ENCODE measurements at regions not wholly inside any gene's neighbourhood (a gene's known extent, or its start where the extent isn't known, plus 50 kb on each side); places are given as distances from the start of the nearest gene placed in this dataset.

DNA sequence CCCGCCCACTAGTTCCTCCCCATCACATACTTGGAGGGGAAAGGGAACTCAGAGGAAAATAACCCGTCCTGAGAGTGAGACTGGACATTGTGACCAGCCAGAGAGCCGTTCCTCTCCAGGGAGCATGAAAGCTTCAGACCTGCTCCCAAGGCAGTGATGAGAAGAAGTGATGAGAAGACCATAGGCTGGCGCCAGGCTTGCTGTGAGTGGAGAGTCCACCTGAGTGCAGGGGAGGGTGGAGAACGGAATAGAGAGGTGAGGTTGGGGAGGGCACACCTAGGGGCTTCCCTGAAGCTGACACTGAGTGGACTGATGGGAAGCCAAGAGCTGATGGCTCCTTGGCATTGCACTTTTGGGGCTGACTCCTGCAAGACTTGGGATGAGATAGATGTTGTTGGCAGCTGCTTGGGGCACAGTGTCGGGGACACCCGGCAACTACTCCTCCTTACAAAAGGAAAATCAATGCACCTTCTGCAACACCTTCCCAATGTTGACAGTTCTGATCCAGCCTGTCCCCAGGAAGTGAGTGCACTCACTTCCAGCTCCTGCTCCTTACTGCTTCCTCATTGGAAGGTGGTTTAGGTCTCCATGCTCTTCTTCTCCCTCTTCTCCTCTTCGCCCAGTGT, 79.4 kb downstream of the EMX2 start:
- TF ChIP-seq, protein P1, sequence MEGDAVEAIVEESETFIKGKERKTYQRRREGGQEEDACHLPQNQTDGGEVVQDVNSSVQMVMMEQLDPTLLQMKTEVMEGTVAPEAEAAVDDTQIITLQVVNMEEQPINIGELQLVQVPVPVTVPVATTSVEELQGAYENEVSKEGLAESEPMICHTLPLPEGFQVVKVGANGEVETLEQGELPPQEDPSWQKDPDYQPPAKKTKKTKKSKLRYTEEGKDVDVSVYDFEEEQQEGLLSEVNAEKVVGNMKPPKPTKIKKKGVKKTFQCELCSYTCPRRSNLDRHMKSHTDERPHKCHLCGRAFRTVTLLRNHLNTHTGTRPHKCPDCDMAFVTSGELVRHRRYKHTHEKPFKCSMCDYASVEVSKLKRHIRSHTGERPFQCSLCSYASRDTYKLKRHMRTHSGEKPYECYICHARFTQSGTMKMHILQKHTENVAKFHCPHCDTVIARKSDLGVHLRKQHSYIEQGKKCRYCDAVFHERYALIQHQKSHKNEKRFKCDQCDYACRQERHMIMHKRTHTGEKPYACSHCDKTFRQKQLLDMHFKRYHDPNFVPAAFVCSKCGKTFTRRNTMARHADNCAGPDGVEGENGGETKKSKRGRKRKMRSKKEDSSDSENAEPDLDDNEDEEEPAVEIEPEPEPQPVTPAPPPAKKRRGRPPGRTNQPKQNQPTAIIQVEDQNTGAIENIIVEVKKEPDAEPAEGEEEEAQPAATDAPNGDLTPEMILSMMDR (IDR thresholded peaks at IDR 0.05): no peak
- TF ChIP-seq POLR2A (IDR thresholded peaks at IDR 0.05): no peak

Measured in lower leg skin (tissue), 3 donors.